ENCODE measurements at regions not wholly inside any gene's neighbourhood (a gene's known extent, or its start where the extent isn't known, plus 50 kb on each side); places are given as distances from the start of the nearest gene placed in this dataset.

DNA sequence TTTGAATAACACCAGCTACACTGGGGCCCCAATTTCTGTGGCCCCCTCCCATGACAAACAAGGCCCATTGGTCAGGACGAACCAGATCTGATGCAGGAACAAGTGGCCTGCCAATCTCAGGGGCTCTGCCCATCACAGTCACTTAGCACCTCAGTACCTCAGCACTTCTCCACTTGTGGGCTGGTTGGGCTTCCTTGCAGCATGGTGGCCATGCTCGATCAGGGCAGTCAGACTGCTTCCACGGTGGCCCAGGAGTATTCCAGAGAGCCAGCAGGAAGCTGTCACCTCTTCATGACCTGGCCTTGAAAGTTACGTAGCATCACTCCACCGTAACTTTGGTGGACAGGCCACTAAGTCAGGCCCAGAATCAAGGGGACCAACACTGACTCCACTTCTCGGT, 206.5 kb downstream of the AUH start (continued):
- TF ChIP-seq, protein P1, sequence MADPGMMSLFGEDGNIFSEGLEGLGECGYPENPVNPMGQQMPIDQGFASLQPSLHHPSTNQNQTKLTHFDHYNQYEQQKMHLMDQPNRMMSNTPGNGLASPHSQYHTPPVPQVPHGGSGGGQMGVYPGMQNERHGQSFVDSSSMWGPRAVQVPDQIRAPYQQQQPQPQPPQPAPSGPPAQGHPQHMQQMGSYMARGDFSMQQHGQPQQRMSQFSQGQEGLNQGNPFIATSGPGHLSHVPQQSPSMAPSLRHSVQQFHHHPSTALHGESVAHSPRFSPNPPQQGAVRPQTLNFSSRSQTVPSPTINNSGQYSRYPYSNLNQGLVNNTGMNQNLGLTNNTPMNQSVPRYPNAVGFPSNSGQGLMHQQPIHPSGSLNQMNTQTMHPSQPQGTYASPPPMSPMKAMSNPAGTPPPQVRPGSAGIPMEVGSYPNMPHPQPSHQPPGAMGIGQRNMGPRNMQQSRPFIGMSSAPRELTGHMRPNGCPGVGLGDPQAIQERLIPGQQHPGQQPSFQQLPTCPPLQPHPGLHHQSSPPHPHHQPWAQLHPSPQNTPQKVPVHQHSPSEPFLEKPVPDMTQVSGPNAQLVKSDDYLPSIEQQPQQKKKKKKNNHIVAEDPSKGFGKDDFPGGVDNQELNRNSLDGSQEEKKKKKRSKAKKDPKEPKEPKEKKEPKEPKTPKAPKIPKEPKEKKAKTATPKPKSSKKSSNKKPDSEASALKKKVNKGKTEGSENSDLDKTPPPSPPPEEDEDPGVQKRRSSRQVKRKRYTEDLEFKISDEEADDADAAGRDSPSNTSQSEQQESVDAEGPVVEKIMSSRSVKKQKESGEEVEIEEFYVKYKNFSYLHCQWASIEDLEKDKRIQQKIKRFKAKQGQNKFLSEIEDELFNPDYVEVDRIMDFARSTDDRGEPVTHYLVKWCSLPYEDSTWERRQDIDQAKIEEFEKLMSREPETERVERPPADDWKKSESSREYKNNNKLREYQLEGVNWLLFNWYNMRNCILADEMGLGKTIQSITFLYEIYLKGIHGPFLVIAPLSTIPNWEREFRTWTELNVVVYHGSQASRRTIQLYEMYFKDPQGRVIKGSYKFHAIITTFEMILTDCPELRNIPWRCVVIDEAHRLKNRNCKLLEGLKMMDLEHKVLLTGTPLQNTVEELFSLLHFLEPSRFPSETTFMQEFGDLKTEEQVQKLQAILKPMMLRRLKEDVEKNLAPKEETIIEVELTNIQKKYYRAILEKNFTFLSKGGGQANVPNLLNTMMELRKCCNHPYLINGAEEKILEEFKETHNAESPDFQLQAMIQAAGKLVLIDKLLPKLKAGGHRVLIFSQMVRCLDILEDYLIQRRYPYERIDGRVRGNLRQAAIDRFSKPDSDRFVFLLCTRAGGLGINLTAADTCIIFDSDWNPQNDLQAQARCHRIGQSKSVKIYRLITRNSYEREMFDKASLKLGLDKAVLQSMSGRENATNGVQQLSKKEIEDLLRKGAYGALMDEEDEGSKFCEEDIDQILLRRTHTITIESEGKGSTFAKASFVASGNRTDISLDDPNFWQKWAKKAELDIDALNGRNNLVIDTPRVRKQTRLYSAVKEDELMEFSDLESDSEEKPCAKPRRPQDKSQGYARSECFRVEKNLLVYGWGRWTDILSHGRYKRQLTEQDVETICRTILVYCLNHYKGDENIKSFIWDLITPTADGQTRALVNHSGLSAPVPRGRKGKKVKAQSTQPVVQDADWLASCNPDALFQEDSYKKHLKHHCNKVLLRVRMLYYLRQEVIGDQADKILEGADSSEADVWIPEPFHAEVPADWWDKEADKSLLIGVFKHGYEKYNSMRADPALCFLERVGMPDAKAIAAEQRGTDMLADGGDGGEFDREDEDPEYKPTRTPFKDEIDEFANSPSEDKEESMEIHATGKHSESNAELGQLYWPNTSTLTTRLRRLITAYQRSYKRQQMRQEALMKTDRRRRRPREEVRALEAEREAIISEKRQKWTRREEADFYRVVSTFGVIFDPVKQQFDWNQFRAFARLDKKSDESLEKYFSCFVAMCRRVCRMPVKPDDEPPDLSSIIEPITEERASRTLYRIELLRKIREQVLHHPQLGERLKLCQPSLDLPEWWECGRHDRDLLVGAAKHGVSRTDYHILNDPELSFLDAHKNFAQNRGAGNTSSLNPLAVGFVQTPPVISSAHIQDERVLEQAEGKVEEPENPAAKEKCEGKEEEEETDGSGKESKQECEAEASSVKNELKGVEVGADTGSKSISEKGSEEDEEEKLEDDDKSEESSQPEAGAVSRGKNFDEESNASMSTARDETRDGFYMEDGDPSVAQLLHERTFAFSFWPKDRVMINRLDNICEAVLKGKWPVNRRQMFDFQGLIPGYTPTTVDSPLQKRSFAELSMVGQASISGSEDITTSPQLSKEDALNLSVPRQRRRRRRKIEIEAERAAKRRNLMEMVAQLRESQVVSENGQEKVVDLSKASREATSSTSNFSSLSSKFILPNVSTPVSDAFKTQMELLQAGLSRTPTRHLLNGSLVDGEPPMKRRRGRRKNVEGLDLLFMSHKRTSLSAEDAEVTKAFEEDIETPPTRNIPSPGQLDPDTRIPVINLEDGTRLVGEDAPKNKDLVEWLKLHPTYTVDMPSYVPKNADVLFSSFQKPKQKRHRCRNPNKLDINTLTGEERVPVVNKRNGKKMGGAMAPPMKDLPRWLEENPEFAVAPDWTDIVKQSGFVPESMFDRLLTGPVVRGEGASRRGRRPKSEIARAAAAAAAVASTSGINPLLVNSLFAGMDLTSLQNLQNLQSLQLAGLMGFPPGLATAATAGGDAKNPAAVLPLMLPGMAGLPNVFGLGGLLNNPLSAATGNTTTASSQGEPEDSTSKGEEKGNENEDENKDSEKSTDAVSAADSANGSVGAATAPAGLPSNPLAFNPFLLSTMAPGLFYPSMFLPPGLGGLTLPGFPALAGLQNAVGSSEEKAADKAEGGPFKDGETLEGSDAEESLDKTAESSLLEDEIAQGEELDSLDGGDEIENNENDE (IDR thresholded peaks at IDR 0.05; ENCODE audit: insufficient replicate concordance, low read length): no peak
- no peak for TF ChIP-seq POLR2A (IDR thresholded peaks at IDR 0.05; ENCODE audit: control extremely low read depth in 1 of 2, low read depth in 2 of 2, low read length in 2 of 2)
- TF ChIP-seq RAD21 (IDR thresholded peaks at IDR 0.05 in 1 of 2, conservative IDR thresholded peaks at IDR 0.05 in 1 of 2; ENCODE audit: low read depth in 2 of 2, low read length in 2 of 2): no peak
- TF ChIP-seq HDAC6 (IDR thresholded peaks at IDR 0.05; ENCODE audit: low read depth, low read length): no peak
- TF ChIP-seq CTBP2 (IDR thresholded peaks at IDR 0.05; ENCODE audit: borderline replicate concordance, insufficient read depth, insufficient read length, low read length): no peak
- TF ChIP-seq JUND (IDR thresholded peaks at IDR 0.05; ENCODE audit: low read length): no peak
